B cell (primary cell): ENCODE measurements at regions not wholly inside any gene's neighbourhood (a gene's known extent, or its start where the extent isn't known, plus 50 kb on each side); places are given as distances from the start of the nearest gene placed in this dataset.

Experiments
- EZH2 ChIP-seq: IDR thresholded peaks from 2 replicates; pipeline ENCODE4 v1.6.1; 2012; ENCODE audit warnings: borderline replicate concordance, low read depth, mild to moderate bottlenecking, moderate library complexity, low read length; ENCODE audit not compliant: insufficient read depth, poor library complexity, severe bottlenecking
- TF ChIP-seq, protein P1 (sequence below): fragments of 200-600 bp; IDR thresholded peaks from one replicate; pipeline ENCODE4 v1.8.0; 2022; ENCODE audit warnings: antibody characterized with exemption, mild to moderate bottlenecking

DNA sequence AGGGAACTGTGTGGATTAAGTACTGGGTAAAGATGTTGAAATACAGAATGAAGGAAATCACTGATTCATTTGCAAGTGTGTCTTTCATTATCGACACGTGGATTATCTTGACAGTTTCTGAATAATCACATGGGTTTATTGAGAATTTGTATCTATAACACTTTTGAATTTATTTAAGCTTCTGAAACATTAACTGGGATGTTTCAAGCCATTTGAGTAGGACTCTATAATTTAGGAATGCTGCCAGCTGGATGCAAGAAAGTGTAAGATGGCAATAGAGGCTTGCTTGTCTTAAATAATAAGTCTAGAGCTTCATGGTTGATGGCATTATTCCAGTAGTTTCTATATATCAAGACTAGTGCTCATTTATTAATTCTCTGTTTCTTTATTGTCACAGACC lies 1100.7 kb upstream of the GHITM start:
- TF ChIP-seq, protein P1, sequence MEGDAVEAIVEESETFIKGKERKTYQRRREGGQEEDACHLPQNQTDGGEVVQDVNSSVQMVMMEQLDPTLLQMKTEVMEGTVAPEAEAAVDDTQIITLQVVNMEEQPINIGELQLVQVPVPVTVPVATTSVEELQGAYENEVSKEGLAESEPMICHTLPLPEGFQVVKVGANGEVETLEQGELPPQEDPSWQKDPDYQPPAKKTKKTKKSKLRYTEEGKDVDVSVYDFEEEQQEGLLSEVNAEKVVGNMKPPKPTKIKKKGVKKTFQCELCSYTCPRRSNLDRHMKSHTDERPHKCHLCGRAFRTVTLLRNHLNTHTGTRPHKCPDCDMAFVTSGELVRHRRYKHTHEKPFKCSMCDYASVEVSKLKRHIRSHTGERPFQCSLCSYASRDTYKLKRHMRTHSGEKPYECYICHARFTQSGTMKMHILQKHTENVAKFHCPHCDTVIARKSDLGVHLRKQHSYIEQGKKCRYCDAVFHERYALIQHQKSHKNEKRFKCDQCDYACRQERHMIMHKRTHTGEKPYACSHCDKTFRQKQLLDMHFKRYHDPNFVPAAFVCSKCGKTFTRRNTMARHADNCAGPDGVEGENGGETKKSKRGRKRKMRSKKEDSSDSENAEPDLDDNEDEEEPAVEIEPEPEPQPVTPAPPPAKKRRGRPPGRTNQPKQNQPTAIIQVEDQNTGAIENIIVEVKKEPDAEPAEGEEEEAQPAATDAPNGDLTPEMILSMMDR = no peak
- no peak for TF ChIP-seq EZH2
